ENCODE measurements at regions not wholly inside any gene's neighbourhood (a gene's known extent, or its start where the extent isn't known, plus 50 kb on each side); places are given as distances from the start of the nearest gene placed in this dataset.

GRCh38 chr20:10863337-10864060, 189.7 kb upstream of the JAG1 start:
- DNase-seq (ENCODE audit: low read depth in 1 of 2, low spot score in 2 of 2) (no peak), FAIRE-seq (no peak)
- Histone ChIP-seq H3K18ac (ENCODE audit: extremely low read depth, low read length) (no peak overlapping the region), H3K79me2 (ENCODE audit: control insufficient read depth in 1 of 2, insufficient read depth in 2 of 2, low read length in 2 of 2) (no peaks in the 10 kb centered on the region), H3K36me3 (ENCODE audit: control insufficient read depth in 2 of 4, insufficient read depth in 4 of 4, low read length in 3 of 4) (no peaks in the 10 kb centered on the region), H3K4me2 (ENCODE audit: insufficient read depth in 1 of 2, low read depth in 2 of 2, low read length in 2 of 2) (no peak overlapping the region), H3K23me2 (ENCODE audit: low read depth, low read length) (peaks cover 2% of the 10 kb centered on the region; the same call in 1 of the 2 replicates), H2BK15ac (ENCODE audit: low read length) (no peak overlapping the region), H3K14ac (ENCODE audit: insufficient read length) (no peak overlapping the region), H3K79me1 (ENCODE audit: low read depth, low read length) (no peaks in the 10 kb centered on the region), H3K56ac (replicated peaks; ENCODE audit: insufficient read length, low read depth, low read length) (no peak overlapping the region), H2BK20ac (ENCODE audit: low read length) (no peak overlapping the region), H3K27ac (ENCODE audit: low read depth, low read length) (no peak overlapping the region), H3K4ac (replicated peaks; ENCODE audit: insufficient read length, low read depth, low read length) (no peak overlapping the region), H2BK5ac (ENCODE audit: low read depth, low read length) (no peak overlapping the region), H4K20me1 (replicated peaks in 1 of 2; ENCODE audit: control insufficient read depth in 1 of 2, insufficient read depth in 2 of 2, low read length in 2 of 2) (no peaks in the 10 kb centered on the region), H3K9me3 (ENCODE audit: insufficient read depth in 2 of 2, low read depth in 1 of 2, low read length in 1 of 2) (no peaks in the 10 kb centered on the region), H3K23ac (ENCODE audit: insufficient read length) (no peak overlapping the region), H4K8ac (ENCODE audit: extremely low read depth, insufficient read depth, low read length) (no peak overlapping the region), H3K27me3 (replicated peaks in 1 of 4; ENCODE audit: control insufficient read depth in 3 of 4, extremely low read depth in 1 of 4, insufficient read depth in 3 of 4, low read length in 3 of 4) (no peaks in the 10 kb centered on the region), H2BK120ac (replicated peaks; ENCODE audit: low read depth, low read length) (no peak overlapping the region), H2AFZ (ENCODE audit: low read length) (no peak overlapping the region), H4K91ac (replicated peaks; ENCODE audit: insufficient read length, low read length) (no peak overlapping the region), H2BK12ac (ENCODE audit: low read depth, low read length) (no peak overlapping the region), H3K4me3 (ENCODE audit: extremely low read depth in 1 of 4, insufficient read depth in 2 of 4, low read depth in 3 of 4, low read length in 4 of 4) (no peak overlapping the region), H4K5ac (ENCODE audit: insufficient read length, low read depth, low read length) (no peak overlapping the region), H3K4me1 (replicated peaks in 1 of 4; ENCODE audit: control insufficient read depth in 3 of 4, insufficient read depth in 4 of 4, low read length in 3 of 4) (no peaks in the 10 kb centered on the region), H2AK5ac (ENCODE audit: low read depth, low read length) (no peak overlapping the region), H3K9ac (replicated peaks in 1 of 4; ENCODE audit: extremely low read depth in 1 of 4, low read depth in 3 of 4, low read length in 3 of 4) (no peak overlapping the region)
- 71% methylated on average over 5 of the region's 6 CpGs; no CpG with 5 or more reads in 1 of the 2 experiments for WGBS, 2 experiments (ENCODE audit: extremely low coverage in 1 of 2, insufficient coverage in 1 of 2, insufficient read length in 1 of 2, insufficient replicate concordance in 2 of 2, low coverage in 1 of 2, low lambda C conversion rate in 2 of 2, missing lambda C conversion rate in 1 of 2)
- POLR2A ChIA-PET (ENCODE audit: partially characterized antibody): interaction anchor here (0.7 kb wide), 1 partner anchor 1556 kb away, joined by 4 read pairs; no protein-coding TSS in a partner anchor
- CTCF ChIA-PET (ENCODE audit: partially characterized antibody): no interaction called here
- TF ChIP-seq SUZ12 (IDR thresholded peaks at IDR 0.05; ENCODE audit: low read length): no peak
- no peak for TF ChIP-seq TBP (IDR thresholded peaks at IDR 0.05; ENCODE audit: low read depth, low read length)
- TF ChIP-seq MAX (IDR thresholded peaks at IDR 0.05): no peak
- no peak for TF ChIP-seq JUND (IDR thresholded peaks at IDR 0.05; ENCODE audit: low read length)
- no peak for TF ChIP-seq SP2 (IDR thresholded peaks at IDR 0.05; ENCODE audit: low read length)
- TF ChIP-seq ASH2L (IDR thresholded peaks at IDR 0.05; ENCODE audit: low read length): no peak
- TF ChIP-seq SIN3A (conservative IDR thresholded peaks at IDR 0.05 in 1 of 2, IDR thresholded peaks at IDR 0.05 in 1 of 2; ENCODE audit: low read depth in 1 of 2, low read length in 2 of 2): no peak
- TF ChIP-seq FOSL1 (IDR thresholded peaks at IDR 0.05; ENCODE audit: insufficient read depth, low read depth, low read length): no peak
- TF ChIP-seq JUN (IDR thresholded peaks at IDR 0.05; ENCODE audit: low read depth, low read length): no peak
- TF ChIP-seq RXRA (IDR thresholded peaks at IDR 0.05; ENCODE audit: insufficient read depth, low read depth, low read length): no peak
- no peak for TF ChIP-seq NRF1 (IDR thresholded peaks at IDR 0.05; ENCODE audit: low read depth, low read length)
- no peak for TF ChIP-seq TEAD4 (IDR thresholded peaks at IDR 0.05; ENCODE audit: low read depth, low read length)
- no peak for TF ChIP-seq RAD21 (IDR thresholded peaks at IDR 0.05 in 1 of 2, conservative IDR thresholded peaks at IDR 0.05 in 1 of 2; ENCODE audit: low read depth in 2 of 2, low read length in 2 of 2)
- TF ChIP-seq EGR1 (IDR thresholded peaks at IDR 0.05; ENCODE audit: borderline replicate concordance, low read depth, low read length): no peak

Data from H1 (cell line).